UCSD-AML1 (cell line): ENCODE measurements at regions not wholly inside any gene's neighbourhood (a gene's known extent, or its start where the extent isn't known, plus 50 kb on each side); places are given as distances from the start of the nearest gene placed in this dataset.

Experiments used
- DNase-seq: peaks from one replicate; lab custom pipeline; 2025; ENCODE audit not compliant: unreplicated experiment; lab: John Stamatoyannopoulos, UW

- DNase-seq, result no peak
These were observed 173.5 kb upstream of the FN1 start for GRCh38 chr2:215609089-215610032.

DNA sequence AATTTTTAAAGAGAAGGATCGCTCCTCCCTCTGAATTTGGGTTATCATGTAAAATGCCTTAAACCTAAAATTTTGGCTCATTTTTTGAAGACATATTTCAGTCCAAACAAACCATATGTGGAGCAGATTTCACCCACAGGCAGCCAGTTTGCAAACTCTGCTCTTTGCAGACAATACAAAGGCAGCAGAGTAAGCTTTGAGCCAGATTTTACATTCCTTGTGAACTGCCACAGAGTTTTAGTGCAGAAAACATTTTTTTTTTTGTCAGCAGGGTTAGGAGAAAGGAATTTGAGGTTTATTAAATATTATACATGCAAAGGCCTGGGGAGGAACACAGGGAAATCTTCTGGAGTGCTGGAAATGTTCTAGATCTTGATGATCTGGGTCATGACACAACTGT, 171.9 kb upstream of the FN1 start:
- no peak for DNase-seq

DNA sequence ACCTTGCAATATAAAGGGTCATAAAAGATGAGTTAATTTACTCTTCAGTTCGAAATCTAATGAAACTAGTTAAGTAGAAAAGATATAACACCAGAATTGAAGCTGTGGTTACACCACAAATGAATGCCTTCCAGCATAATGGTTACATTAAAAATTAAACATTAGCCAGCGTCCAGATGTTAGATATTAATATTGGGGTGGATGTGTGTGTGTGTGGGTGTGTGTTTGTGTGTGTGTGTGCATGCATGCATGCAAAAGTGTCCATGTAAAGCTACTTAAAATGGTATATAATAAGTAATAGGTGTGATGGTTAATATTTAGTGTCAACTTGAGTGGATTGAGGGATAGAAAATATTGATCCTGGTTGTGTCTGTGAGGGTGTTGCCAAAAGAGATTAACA, 170.4 kb upstream of the FN1 start:
- no peak for DNase-seq

GRCh38 chr2:215605214-215605613, 169.3 kb upstream of the FN1 start:
- no peak for DNase-seq

GRCh38 chr2:215604606-215605005, 168.7 kb upstream of the FN1 start:
- DNase-seq, result no peak

GRCh38 chr2:215603440-215603839, 167.6 kb upstream of the FN1 start:
- no peak for DNase-seq

DNA sequence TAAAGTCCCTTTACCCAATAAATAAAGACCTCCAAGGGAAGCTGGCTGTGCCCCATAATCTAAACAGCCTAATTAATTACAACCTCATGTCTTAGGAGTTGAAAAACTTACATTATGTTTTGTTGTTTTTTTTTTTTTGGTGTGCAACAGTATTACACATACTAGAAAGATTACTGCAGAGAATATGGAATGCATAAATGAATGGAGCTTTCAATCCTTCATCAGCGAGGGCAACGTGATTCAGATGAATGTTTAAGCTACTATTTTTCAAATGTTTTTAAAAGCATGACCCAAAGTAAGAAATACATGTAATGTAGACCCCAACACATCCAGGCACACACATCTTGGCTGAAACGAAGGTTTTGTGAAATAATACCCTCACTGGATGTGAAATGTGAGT, 167.1 kb upstream of the FN1 start:
- no peak for DNase-seq

DNA sequence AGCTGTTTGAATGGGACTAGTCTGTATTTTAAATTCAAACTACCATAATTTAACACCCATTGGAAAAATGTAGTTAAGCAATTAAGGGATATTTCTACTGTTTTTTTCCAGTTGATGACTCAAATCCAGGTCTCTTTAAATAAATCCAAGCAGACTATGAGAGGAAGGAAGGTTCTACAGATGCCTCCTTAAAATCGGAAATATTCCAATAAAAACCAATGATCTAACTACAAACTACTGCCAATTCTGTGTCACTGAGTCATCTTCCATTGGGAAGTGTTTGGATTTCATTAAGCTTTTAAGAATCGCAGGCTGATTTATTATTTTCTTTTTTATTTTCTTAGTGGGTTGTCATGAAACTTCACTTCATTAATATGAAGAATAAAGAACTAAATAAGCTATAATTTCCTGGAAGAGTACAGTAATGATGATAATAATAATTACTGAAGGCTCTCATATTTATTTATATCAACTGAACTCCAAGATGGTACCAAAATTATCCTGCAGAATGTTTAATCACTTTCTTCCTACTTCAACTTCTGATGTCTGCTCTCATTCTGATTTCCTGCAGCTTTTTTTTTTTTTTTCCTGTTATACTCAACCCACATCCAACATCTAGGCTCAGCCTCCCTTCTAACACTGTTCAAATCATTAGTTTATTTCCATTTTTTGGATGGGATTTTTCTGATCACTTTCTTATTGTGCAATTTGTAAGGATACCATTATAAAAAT, 166.3 kb upstream of the FN1 start:
- DNase-seq, result no peak

DNA sequence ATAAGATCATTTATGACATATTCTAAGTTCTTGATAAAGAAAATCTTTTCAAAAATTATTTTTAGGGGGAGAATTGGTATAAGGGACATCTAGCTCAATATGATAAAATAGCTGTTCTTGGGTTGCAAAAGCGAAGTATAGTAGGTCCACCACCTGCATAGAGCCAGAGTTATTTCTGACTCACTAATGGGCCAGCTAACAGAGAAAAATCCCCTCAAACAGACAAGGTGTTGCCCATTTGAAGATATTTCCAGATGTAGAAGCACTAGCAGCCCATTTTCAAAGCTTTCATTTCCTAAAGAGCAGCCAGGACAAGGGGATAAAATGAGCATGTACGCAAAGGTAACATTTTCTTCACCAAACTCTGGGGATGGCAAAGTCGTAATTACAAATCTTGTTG, 165.7 kb upstream of the FN1 start:
- no peak for DNase-seq

DNA sequence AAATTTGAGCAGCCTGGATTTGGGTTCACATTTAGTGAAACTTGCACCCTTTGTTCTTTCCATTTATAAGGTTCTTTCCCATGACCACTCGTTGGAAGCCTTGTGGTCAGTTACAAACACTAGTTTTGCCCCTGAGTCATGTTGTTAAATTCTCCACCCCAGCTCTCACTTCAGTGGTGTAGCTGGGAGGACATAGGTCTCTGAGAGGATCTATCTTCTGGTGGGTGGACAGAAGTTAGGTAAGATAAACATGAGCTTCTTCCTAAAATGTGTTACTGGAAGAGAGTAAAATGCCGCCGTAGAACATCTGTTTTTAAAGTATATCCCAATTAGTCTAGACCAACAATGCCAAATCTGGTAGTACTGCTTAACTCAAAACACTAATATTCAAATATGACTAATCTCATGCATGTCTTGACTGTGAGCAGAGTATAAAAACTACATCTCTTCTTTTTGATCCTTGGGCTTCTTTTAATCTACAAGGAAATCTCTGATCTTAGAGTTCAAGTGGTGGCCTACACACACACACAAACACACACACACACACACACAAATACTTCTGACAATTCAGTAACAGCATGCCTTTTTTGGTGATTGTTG, 162.6 kb upstream of the FN1 start:
- no peak for DNase-seq

DNA sequence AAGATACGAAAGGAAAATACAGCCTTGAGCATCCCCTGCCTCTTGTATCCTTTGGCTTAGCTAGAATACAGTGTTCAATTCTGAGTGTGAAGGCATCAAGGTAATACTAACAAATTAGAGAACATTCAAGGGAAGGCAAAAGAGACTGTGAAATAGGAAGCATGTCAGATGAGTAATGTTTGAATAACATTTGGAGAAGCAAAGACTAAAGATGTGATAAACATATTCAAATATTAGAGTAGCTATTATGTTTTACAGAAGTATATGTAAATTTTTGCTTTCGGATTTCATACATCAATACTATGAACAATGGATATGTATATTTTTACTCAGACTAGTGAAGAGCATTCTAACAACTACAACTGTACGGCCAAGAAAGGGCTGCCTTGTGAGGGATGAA, 161.7 kb upstream of the FN1 start:
- no peak for DNase-seq

DNA sequence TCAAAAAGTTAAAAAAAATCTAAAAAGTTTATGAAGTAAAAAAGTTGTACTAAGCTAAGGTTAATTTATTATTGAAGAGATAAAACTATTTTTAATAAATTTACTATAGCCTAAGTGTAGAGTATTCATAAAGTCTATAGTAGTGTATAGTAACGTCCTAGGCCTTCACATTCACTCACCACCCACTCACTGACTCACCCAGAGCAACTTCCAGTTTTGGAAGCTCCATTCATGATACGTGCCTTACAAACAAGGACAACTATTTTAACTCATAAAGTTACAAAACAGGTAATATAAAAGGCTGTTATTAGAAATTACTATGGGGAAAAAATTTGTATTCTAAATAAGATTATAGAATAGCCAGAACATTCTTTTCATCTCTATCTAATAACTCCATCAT, 158.9 kb upstream of the FN1 start:
- DNase-seq, result no peak

DNA sequence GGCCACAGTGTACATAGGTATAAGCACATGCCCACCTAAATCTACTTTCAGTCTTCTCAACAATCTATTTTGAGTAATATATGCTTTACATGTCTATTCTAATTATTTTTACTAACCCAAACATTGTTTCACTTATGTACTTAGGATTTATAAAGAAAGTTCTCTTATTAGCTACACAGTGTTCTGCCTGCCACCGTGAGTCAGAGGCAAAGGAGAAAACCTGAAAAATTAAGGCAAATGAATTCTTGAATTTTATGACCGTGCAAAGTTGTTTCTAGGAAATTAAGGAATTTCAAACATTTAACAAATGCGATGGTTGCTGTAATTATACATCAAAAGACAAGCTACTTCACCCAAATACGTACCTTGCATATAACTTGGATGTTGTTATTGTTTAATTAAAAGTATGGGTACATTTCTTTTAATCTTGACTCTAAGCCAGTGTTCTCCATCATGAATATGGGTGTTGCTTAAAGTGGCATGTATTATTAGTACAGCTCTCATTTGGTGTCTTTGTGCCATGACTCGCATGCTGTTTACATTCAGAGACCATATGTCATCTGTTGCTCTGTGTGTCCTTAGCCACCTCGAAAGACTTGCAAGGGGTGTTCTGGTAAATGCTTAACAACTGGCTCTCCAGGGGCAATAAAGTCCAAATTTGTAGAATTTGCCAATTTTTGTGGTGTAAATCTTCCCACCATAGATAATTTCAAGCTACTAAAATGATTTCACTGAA, 154.3 kb upstream of the FN1 start:
- no peak for DNase-seq

GRCh38 chr2:215583881-215584280, 148.0 kb upstream of the FN1 start:
- DNase-seq, result no peak

- DNase-seq, result no peak
These were observed 143.9 kb upstream of the FN1 start for GRCh38 chr2:215579809-215580208.

- DNase-seq, result no peak
These were observed 141.5 kb upstream of the FN1 start for GRCh38 chr2:215577356-215577755.

GRCh38 chr2:215576572-215576971, 140.7 kb upstream of the FN1 start:
- DNase-seq, result no peak

GRCh38 chr2:215573496-215573895, 137.6 kb upstream of the FN1 start:
- no peak for DNase-seq

- DNase-seq, result no peak
These were observed 136.5 kb upstream of the FN1 start for GRCh38 chr2:215572341-215572848.

DNA sequence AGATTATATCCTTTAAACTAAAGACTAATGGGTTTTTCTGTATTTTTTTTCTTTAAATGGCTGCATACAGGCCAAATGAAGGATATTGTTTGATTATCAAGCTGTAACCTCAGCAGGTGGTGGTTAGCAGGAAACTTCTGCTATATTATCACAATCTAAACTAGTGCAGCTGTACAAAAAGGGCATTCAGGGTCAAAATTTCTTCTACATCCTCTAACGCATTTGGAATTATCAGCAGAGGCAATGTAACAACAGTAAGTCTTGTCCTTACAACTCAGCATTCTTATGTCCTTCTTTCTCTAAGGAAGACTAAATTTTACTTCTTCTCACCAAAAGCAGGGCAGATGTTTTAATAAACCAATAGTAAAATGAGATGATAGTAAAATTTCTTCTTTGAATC, 135.8 kb upstream of the FN1 start:
- DNase-seq, result no peak

GRCh38 chr2:215567504-215567903, 131.6 kb upstream of the FN1 start:
- DNase-seq, result no peak
